CD14-positive monocyte (primary cell): ENCODE measurements at regions not wholly inside any gene's neighbourhood (a gene's known extent, or its start where the extent isn't known, plus 50 kb on each side); places are given as distances from the start of the nearest gene placed in this dataset.

Source experiments
- DNase-seq, 3 donors: peaks; one replicate each; pipeline ENCODE4 v3.0.0-alpha.2; 2011 to 2022
- H2AFZ ChIP-seq: 2 replicates; pipeline ENCODE4 v1.6.0; 2012; ENCODE audit warnings: mild to moderate bottlenecking, low read depth, low read length, inconsistent platforms; ENCODE audit not compliant: insufficient read depth, poor library complexity, severe bottlenecking
- H3K27ac ChIP-seq, 2 donors: 1 replicate in 1 of 2; 2 replicates in 1 of 2; pipeline ENCODE4 v1.5.1; 2012 to 2013; ENCODE audit warnings: low read length in 2 of 2, control low read depth in 1 of 2, inconsistent platforms in 1 of 2, low read depth in 1 of 2, mild to moderate bottlenecking in 1 of 2
- H3K27me3 ChIP-seq, 2 donors: one replicate each; pipeline versions ENCODE4 v1.6.0 to v1.6.1; 2011 to 2013; ENCODE audit warnings: low read length in 2 of 2; ENCODE audit not compliant: control insufficient read depth in 2 of 2, insufficient read depth in 2 of 2
- H3K36me3 ChIP-seq, 2 donors: replicated peaks in 1 of 2; 1 replicate in 1 of 2; 2 replicates in 1 of 2; pipeline versions ENCODE4 v1.5.1 to v1.6.1; 2012 to 2013; ENCODE audit warnings: low read length in 2 of 2, control low read depth in 1 of 2, inconsistent platforms in 1 of 2, mild to moderate bottlenecking in 1 of 2; ENCODE audit not compliant: insufficient read depth in 2 of 2, control insufficient read depth in 1 of 2
- H3K4me1 ChIP-seq, 2 donors: 1 replicate in 1 of 2; 2 replicates in 1 of 2; pipeline versions ENCODE4 v1.5.1 to v1.6.1; 2012 to 2013; ENCODE audit warnings: low read length in 2 of 2, control low read depth in 1 of 2, inconsistent platforms in 1 of 2, mild to moderate bottlenecking in 1 of 2, moderate library complexity in 1 of 2; ENCODE audit not compliant: insufficient read depth in 2 of 2, control insufficient read depth in 1 of 2
- H3K4me2 ChIP-seq: replicated peaks from 2 replicates; pipeline ENCODE3; 2012; ENCODE audit warnings: low read length, moderate library complexity, mild to moderate bottlenecking; ENCODE audit not compliant: poor library complexity, severe bottlenecking; ENCODE audit errors: extremely low read depth
- H3K4me3 ChIP-seq, 3 experiments: fragments of 200-600 bp in 1 of 3; sonication (generic) in 1 of 3; replicated peaks in 1 of 3; 1 replicate in 2 of 3; 2 replicates in 1 of 3; pipeline ENCODE4 v1.5.1; 2011 to 2013; ENCODE audit warnings: low read length in 3 of 3, mild to moderate bottlenecking in 3 of 3, control low read depth in 2 of 3, low read depth in 2 of 3, inconsistent platforms in 1 of 3, moderate library complexity in 1 of 3
- H3K79me2 ChIP-seq: 2 replicates; pipeline ENCODE4 v1.6.0; 2012; ENCODE audit warnings: mild to moderate bottlenecking, control low read depth, inconsistent platforms, low read length, moderate library complexity; ENCODE audit not compliant: insufficient read depth
- H3K9ac ChIP-seq: 2 replicates; pipeline ENCODE4 v1.6.0; 2017; ENCODE audit warnings: low read length, mild to moderate bottlenecking; ENCODE audit not compliant: insufficient read depth, poor library complexity, severe bottlenecking
- H3K9me3 ChIP-seq, 2 donors: replicated peaks in 1 of 2; 1 replicate in 1 of 2; 2 replicates in 1 of 2; pipeline versions ENCODE4 v1.5.1 to v1.6.1; 2012 to 2013; ENCODE audit warnings: low read length in 2 of 2, control low read depth in 1 of 2; ENCODE audit not compliant: control insufficient read depth in 1 of 2, insufficient read depth in 1 of 2
- H4K20me1 ChIP-seq: 2 replicates; pipeline ENCODE4 v1.6.0; 2012; ENCODE audit warnings: mild to moderate bottlenecking, low read length, control low read depth, moderate library complexity; ENCODE audit not compliant: insufficient read depth
- H3K27ac Mint-ChIP-seq, 7 donors: one replicate each; pipeline ENCODE4 v1.8.0; 2020; ENCODE audit warnings: mild to moderate bottlenecking in 7 of 7, mixed read lengths in 7 of 7, moderate library complexity in 6 of 7, inconsistent platforms in 2 of 7
- H3K27me3 Mint-ChIP-seq, 3 donors: one replicate each; pipeline ENCODE4 v1.8.0; 2021 to 2022; ENCODE audit warnings: low read depth in 3 of 3, mild to moderate bottlenecking in 3 of 3, mixed read lengths in 3 of 3, moderate library complexity in 3 of 3, inconsistent platforms in 1 of 3
- H3K36me3 Mint-ChIP-seq, 2 donors: one replicate each; pipeline ENCODE4 v1.8.0; 2020; ENCODE audit warnings: mixed read lengths in 2 of 2, inconsistent platforms in 1 of 2, mild to moderate bottlenecking in 1 of 2
- H3K4me1 Mint-ChIP-seq: one replicate; pipeline ENCODE4 v1.8.0; 2020; ENCODE audit warnings: mild to moderate bottlenecking, mixed read lengths
- H3K4me3 Mint-ChIP-seq, 2 donors: one replicate each; pipeline ENCODE4 v1.8.0; 2020; ENCODE audit warnings: mild to moderate bottlenecking in 2 of 2, mixed read lengths in 2 of 2, moderate library complexity in 1 of 2
- H3K9me3 Mint-ChIP-seq, 7 donors: one replicate each; pipeline ENCODE4 v1.8.0; 2020 to 2022; ENCODE audit warnings: mixed read lengths in 7 of 7, mild to moderate bottlenecking in 6 of 7, moderate library complexity in 6 of 7, inconsistent platforms in 2 of 7
- CTCF ChIP-seq: fragments of 200-600 bp; IDR thresholded peaks from one replicate; pipeline ENCODE4 v1.8.0; 2022; ENCODE audit warnings: antibody characterized with exemption, mild to moderate bottlenecking
- whole genome bisulfite sequencing: methylation state at CpG from one replicate; pipeline ENCODE4 v1.1.5; 2013; ENCODE audit warnings: missing lambda C conversion rate; ENCODE audit not compliant: insufficient coverage; 5-methylcytosine and 5-hydroxymethylcytosine counted together
- intact Hi-C, 2 donors: fragments of 100-400 bp; cut with micrococcal nuclease; formaldehyde crosslinking; loops; one replicate each; pipeline versions ENCODE4 v1.15.0 to v1.15.1; 2023

- Histone ChIP-seq H3K4me3 (no peak overlapping the region), H3K4me1 (no peaks in the 10 kb centered on the region), H2AFZ (no peak overlapping the region), H3K27ac (no peak overlapping the region), H3K4me2 (no peak overlapping the region), H3K79me2 (no peaks in the 10 kb centered on the region), H4K20me1 (no peaks in the 10 kb centered on the region), H3K36me3 (no peaks in the 10 kb centered on the region), H3K9me3 (peaks cover 0 to 3% of the 10 kb centered on the region in 2 donors), H3K9ac (no peak overlapping the region), H3K27me3 (peaks cover 0 to 6% of the 10 kb centered on the region in 2 donors)
- H3K4me1 Mint-ChIP-seq = no peaks in the 10 kb centered on the region
- TF ChIP-seq CTCF = no peak
- H3K36me3 Mint-ChIP-seq = no peaks in the 10 kb centered on the region
- peaks cover 6 to 14% (median 10%) of the 10 kb centered on the region in 3 donors for H3K27me3 Mint-ChIP-seq
- 87% methylated on average over 8 of the region's 11 CpGs for WGBS
- H3K27ac Mint-ChIP-seq = no peak overlapping the region
- DNase-seq = no peak
- intact Hi-C loops = no loop called here
- peaks cover 0 to 7% (median 3%) of the 10 kb centered on the region in 7 donors for H3K9me3 Mint-ChIP-seq
- no peak overlapping the region for H3K4me3 Mint-ChIP-seq
Measured at GRCh38 chr7:131830681-131831080, 274.3 kb upstream of the PODXL start.

- peaks cover 6 to 14% (median 10%) of the 10 kb centered on the region in 3 donors for H3K27me3 Mint-ChIP-seq
- no peak for TF ChIP-seq CTCF
- H3K4me3 Mint-ChIP-seq = peak overlapping the region in 1 of 2 donors; percentile 35
- Histone ChIP-seq H3K27ac (no peak overlapping the region), H3K9ac (no peak overlapping the region), H3K4me3 (no peak overlapping the region), H3K36me3 (no peaks in the 10 kb centered on the region), H2AFZ (no peak overlapping the region), H3K27me3 (peaks cover 0 to 6% of the 10 kb centered on the region in 2 donors), H4K20me1 (no peaks in the 10 kb centered on the region), H3K4me1 (no peaks in the 10 kb centered on the region), H3K9me3 (peaks cover 0 to 3% of the 10 kb centered on the region in 2 donors), H3K79me2 (no peaks in the 10 kb centered on the region), H3K4me2 (no peak overlapping the region)
- no peak overlapping the region for H3K27ac Mint-ChIP-seq
- no peaks in the 10 kb centered on the region for H3K36me3 Mint-ChIP-seq
- peaks cover 0 to 7% (median 3%) of the 10 kb centered on the region in 7 donors for H3K9me3 Mint-ChIP-seq
- no peaks in the 10 kb centered on the region for H3K4me1 Mint-ChIP-seq
- intact Hi-C loops = no loop called here
- DNase-seq = no peak
- 11% methylated on average over 17 of the region's 18 CpGs for WGBS
Measured at GRCh38 chr7:131829947-131830558, 273.6 kb upstream of the PODXL start.
